Nephron (organoid): ENCODE measurements at regions not wholly inside any gene's neighbourhood (a gene's known extent, or its start where the extent isn't known, plus 50 kb on each side); places are given as distances from the start of the nearest gene placed in this dataset.
A peak's percentile ranks its signal among the peaks of the same experiment; 100 is the strongest.

ENCODE experiments used
- H3K27ac Mint-ChIP-seq, 3 experiments: 2 replicates each; pipeline ENCODE4 v1.8.0; 2020; ENCODE audit warnings: mixed read lengths in 3 of 3, mild to moderate bottlenecking in 2 of 3, moderate library complexity in 1 of 3
- H3K27me3 Mint-ChIP-seq: 2 replicates; pipeline ENCODE4 v1.8.0; 2021; ENCODE audit warnings: low read depth, mild to moderate bottlenecking, moderate library complexity, mixed read lengths
- H3K36me3 Mint-ChIP-seq: 2 replicates; pipeline ENCODE4 v1.8.0; 2020; ENCODE audit warnings: low read depth, mixed read lengths
- H3K4me1 Mint-ChIP-seq: 2 replicates; pipeline ENCODE4 v1.8.0; 2020; ENCODE audit warnings: mixed read lengths
- H3K4me3 Mint-ChIP-seq, 3 experiments: 2 replicates each; pipeline ENCODE4 v1.8.0; 2020; ENCODE audit warnings: mild to moderate bottlenecking in 3 of 3, mixed read lengths in 3 of 3, moderate library complexity in 2 of 3
- H3K9me3 Mint-ChIP-seq: 2 replicates; pipeline ENCODE4 v1.8.0; 2020; ENCODE audit warnings: mixed read lengths
- CTCF ChIP-seq, 3 experiments: fragments of 200-600 bp; sonication (generic); IDR thresholded peaks; one replicate each; pipeline ENCODE4 v1.5.0; 2021; ENCODE audit warnings: antibody characterized with exemption in 3 of 3; ENCODE audit not compliant: unreplicated experiment in 3 of 3

- Mint-ChIP-seq H3K27me3 (peaks cover 8% of the 10 kb centered on the region), H3K36me3 (no peaks in the 10 kb centered on the region), H3K4me3 (no peak overlapping the region), H3K27ac (no peak overlapping the region), H3K9me3 (peaks cover 7% of the 10 kb centered on the region), H3K4me1 (no peaks in the 10 kb centered on the region)
- no peak for TF ChIP-seq CTCF (IDR thresholded peaks at IDR 0.05; ENCODE audit: unreplicated experiment in 3 of 3)
These were observed 134.5 kb upstream of the RET start for GRCh38 chr10:42942279-42942950.

GRCh38 chr10:42943025-42943818 is 133.6 kb upstream of the RET start:
- Mint-ChIP-seq H3K27ac (no peak overlapping the region), H3K9me3 (peaks cover 7% of the 10 kb centered on the region), H3K36me3 (no peaks in the 10 kb centered on the region), H3K4me1 (no peaks in the 10 kb centered on the region), H3K4me3 (no peak overlapping the region), H3K27me3 (peaks cover 8% of the 10 kb centered on the region)
- no peak for TF ChIP-seq CTCF (IDR thresholded peaks at IDR 0.05; ENCODE audit: unreplicated experiment in 3 of 3)

GRCh38 chr10:42948040-42948439 is 128.8 kb upstream of the RET start:
- no peaks in the 10 kb centered on the region for H3K36me3 Mint-ChIP-seq

GRCh38 chr10:42949287-42949686 is 127.6 kb upstream of the RET start:
- Mint-ChIP-seq H3K36me3 (no peaks in the 10 kb centered on the region), H3K27ac (no peak overlapping the region), H3K9me3 (peaks cover 7% of the 10 kb centered on the region), H3K27me3 (peaks cover 5% of the 10 kb centered on the region), H3K4me3 (no peak overlapping the region), H3K4me1 (peaks cover 21% of the 10 kb centered on the region)
- no peak for TF ChIP-seq CTCF (IDR thresholded peaks at IDR 0.05; ENCODE audit: unreplicated experiment in 3 of 3)

More at GRCh38 chr10:42948040-42948439, 128.8 kb upstream of the RET start:
- no peak for TF ChIP-seq CTCF (IDR thresholded peaks at IDR 0.05; ENCODE audit: unreplicated experiment in 3 of 3)
- Mint-ChIP-seq H3K4me3 (no peak overlapping the region), H3K4me1 (peaks cover 15% of the 10 kb centered on the region), H3K9me3 (peaks cover 7% of the 10 kb centered on the region), H3K27ac (no peak overlapping the region), H3K27me3 (peaks cover 9% of the 10 kb centered on the region)

- peak overlapping the region in 1 of 3 experiments; percentile 52 for H3K4me3 Mint-ChIP-seq
- no peak for TF ChIP-seq CTCF (IDR thresholded peaks at IDR 0.05; ENCODE audit: unreplicated experiment in 3 of 3)
- peak overlapping the region in 2 of 3 experiments; percentile 49 to 87 for H3K27ac Mint-ChIP-seq
- no peaks in the 10 kb centered on the region for H3K36me3 Mint-ChIP-seq
- peaks cover 26% of the 10 kb centered on the region for H3K4me1 Mint-ChIP-seq
- peaks cover 7% of the 10 kb centered on the region for H3K9me3 Mint-ChIP-seq
- peaks cover 5% of the 10 kb centered on the region for H3K27me3 Mint-ChIP-seq
These were observed 126.0 kb upstream of the RET start for GRCh38 chr10:42950606-42951485.
